Astrocyte of the hippocampus (primary cell): ENCODE measurements at regions not wholly inside any gene's neighbourhood (a gene's known extent, or its start where the extent isn't known, plus 50 kb on each side); places are given as distances from the start of the nearest gene placed in this dataset.
A peak's percentile ranks its signal among the peaks of the same experiment; 100 is the strongest.

Experiments used
- DNase-seq: peaks from one replicate; pipeline ENCODE4 v3.0.0; 2011; ENCODE audit warnings: low read depth, low spot score

GRCh38 chr9:16025627-16026026, 472.8 kb downstream of the CCDC171 start:
- DNase-seq, result no peak

DNA sequence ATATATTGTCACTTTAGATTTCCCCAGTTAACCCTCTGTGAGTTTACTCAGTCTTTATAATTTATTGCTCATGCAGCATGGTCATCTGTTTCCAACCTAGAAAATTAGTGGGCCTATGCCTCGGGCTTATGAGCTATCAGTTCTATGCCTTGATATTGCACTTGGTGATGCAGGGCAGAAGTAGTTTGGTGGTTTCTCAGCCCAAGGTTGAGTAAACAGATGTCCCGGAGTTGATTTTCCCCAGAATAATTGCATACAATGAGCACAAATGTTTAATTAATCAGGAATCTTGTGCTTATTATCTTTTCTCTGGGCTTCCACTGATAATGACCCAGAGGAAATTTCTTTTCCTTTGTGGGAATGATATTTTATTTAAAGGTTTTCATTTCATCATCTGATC, 474.0 kb downstream of the CCDC171 start:
- no peak for DNase-seq

- peak; percentile 46 for DNase-seq
Observed at GRCh38 chr9:16028548-16028947, 475.7 kb downstream of the CCDC171 start.

DNA sequence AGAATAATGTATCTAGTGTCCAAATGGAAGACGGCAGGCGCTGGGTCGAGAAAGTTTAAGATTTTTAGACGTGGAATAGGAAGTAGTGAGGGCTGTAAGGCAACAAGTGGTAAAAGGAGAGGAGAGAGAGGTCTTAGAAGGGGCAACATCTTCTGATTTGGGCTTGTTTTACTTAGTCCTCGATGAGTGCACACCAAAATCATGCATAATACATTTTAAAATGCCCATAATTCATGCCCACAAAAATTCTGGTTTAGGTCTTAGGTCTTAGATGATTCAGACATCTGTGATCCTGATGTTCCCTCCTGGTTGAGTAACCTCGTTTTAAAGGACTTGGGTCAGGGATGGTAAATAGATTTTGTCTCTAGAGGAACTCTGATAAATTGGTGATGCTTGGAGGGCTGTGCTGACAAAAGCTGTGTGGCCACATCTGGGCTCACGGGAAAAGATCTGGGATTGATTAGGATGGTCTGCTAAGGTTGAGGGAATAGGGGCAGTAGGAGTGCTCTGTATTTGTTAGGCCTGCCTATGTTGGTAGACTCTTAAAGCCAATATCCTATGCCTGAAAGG, 476.3 kb downstream of the CCDC171 start:
- no peak for DNase-seq

DNA sequence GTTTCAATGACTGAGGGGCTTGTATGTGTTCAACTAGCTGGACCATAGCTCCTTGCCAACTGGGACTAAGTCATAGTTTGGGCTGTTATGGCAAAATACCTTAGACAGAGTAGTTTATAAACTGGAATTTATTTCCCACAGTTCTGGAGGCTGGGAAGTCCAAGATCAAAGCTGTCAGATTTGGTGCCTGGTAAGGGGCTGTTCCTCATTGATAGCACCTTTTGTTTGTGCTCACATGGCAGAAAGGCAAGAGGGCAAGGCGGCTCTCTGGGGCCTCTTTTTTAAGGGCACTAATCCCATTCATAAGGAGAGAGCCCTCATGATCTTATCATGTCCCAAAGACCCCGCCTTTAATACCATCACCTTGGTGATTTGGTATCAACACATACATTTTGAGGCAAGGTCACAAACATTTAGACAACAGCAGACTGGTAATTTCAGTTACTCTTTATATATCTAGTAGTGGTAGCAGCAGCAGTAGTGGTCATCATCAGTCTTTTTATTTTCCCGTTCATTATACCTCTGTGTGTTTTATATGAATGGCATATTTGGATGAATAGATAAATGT, 477.0 kb downstream of the CCDC171 start:
- no peak for DNase-seq

DNA sequence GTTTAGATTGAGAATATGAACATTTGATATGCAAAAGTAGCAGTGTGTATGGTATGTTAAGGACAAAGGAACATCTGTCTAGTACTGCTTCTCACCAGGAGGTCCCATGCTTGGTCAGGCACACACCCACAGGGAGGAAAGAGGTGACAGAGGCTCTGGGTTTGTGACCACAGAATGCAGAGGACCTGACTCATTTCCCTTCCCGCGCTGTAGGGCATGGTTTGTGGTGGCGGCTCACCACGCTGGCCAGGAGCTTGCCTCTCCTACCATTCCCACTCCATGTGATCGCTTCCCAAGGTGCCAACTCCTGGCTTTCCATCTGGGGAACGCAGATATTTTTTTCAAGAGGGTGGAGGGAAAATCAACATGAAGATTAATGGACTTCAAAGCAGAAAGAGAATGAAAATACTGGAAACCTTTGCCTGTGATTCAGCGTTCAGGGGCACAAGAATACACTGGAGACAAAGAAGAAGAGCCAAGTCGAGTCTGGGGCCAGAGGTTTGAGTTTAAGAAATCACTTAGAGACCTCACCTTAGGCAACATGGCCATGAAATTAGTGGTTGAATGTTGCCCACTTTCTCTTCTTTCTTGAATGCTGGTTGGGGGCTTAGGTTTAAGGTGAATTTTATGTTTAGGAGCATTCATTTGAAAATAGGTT, 477.8 kb downstream of the CCDC171 start:
- DNase-seq, result peak; percentile 98

DNA sequence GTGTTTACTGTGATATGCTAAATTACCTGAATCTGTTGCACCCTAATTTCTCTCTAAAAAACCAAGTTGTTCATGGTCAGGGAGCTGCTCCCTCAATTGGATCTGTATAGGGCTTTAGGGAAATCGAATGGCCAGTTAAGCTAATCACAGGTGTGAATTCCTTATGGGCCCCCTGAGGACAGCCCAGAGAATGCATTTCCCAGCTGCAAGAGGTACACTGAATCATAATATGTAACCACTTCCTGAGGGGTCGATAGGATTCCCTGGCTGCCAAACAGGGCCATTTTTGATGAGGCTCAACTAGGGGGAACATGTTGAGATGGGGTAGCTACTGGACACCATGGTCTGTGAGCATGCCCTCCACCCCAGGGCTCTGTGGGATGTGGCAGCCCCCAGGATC, 478.6 kb downstream of the CCDC171 start:
- no peak for DNase-seq

GRCh38 chr9:16031971-16032370, 479.1 kb downstream of the CCDC171 start:
- peak; percentile 96 for DNase-seq

DNA sequence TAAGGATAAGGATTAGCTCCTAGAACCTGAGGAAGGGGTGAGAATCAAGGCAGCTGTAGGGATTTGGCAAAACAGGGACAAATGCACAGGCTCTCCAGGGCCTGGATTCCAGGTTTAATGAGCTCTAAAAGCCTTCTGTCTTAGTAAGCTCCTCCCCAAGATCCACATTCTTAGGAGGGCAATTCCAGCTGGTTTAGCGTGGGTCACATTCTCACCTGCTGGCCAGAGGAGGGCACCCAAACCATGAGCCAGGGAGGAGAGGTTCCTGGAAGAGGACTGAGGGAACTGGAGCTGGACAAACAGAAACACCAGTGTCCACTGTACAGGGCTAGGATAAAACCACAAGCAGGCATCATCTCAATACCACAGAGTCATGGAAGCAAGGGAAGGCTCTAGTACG, 480.0 kb downstream of the CCDC171 start:
- DNase-seq, result peak; percentile 89

GRCh38 chr9:16033253-16033652, 480.4 kb downstream of the CCDC171 start:
- no peak for DNase-seq

- no peak for DNase-seq
Observed at GRCh38 chr9:16033921-16034691, 481.3 kb downstream of the CCDC171 start.

- peak; percentile 62 for DNase-seq
Observed at GRCh38 chr9:16039218-16039987, 486.6 kb downstream of the CCDC171 start.

GRCh38 chr9:16039988-16040761, 487.3 kb downstream of the CCDC171 start:
- peak; percentile 91 for DNase-seq

GRCh38 chr9:16043756-16044578, 491.1 kb downstream of the CCDC171 start:
- DNase-seq, result no peak

DNA sequence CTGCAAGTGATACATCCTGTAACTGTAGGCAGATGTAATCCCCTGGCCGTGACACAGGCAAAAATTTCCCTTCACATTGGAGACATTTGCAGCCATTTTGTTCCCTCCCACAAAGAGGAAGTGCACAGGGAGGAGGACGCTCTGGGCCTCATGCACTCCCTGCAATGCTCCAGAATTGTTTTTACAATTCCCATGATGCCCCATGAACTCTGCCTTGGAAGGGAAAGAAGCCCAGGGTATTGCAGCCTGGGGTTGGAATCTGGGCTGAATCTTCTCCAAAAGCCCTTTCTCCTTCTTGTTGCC, 491.7 kb downstream of the CCDC171 start:
- DNase-seq, result no peak

- DNase-seq, result no peak
Observed at GRCh38 chr9:16045651-16046280, 492.9 kb downstream of the CCDC171 start.

- DNase-seq, result no peak
Observed at GRCh38 chr9:16046713-16047112, 493.9 kb downstream of the CCDC171 start.

DNA sequence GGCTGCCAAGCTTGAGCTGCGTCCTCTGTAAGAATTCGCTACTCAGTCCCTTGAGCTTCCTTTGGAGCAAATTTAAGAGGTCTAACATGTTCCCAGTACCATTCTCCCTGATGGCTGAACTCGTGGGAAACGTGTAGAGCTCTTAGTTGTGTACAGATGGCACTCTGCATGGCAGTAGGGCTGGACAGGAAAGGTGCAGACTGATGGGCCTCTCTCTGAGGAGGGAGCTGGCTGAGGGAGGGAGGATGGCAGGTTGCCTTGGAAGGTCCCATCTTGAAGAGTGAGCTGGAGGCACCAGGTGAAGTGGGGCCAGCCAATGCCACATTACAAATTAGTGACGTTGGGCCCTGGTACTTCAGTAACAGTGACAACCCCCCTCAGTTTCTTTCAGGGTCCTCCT, 495.3 kb downstream of the CCDC171 start:
- no peak for DNase-seq

GRCh38 chr9:16052146-16052545, 499.3 kb downstream of the CCDC171 start:
- DNase-seq, result no peak
